Prostate gland (tissue), 2 donors: ENCODE measurements at regions not wholly inside any gene's neighbourhood (a gene's known extent, or its start where the extent isn't known, plus 50 kb on each side); places are given as distances from the start of the nearest gene placed in this dataset.

ENCODE experiments used
- DNase-seq: peaks from one replicate; pipeline ENCODE4 v3.0.0-alpha.2; 2019; ENCODE audit warnings: low spot score
- H3K27ac ChIP-seq, 2 donors: fragments of 200-600 bp; sonication (generic); 2 replicates each; pipeline ENCODE4 v1.5.1; 2017 to 2019
- H3K27me3 ChIP-seq: fragments of 200-600 bp; sonication (generic); replicated peaks from 2 replicates; pipeline ENCODE4 v1.5.1; 2019; ENCODE audit not compliant: insufficient read depth
- H3K36me3 ChIP-seq, 2 donors: fragments of 200-600 bp; sonication (generic); 1 replicate in 1 of 2; 2 replicates in 1 of 2; pipeline versions ENCODE4 v1.5.1 to v1.8.1; 2017 to 2019
- H3K4me1 ChIP-seq: fragments of 200-600 bp; sonication (generic); replicated peaks from 2 replicates; pipeline ENCODE4 v1.5.1; 2019
- H3K4me3 ChIP-seq, 2 donors: fragments of 200-600 bp; sonication (generic); 2 replicates each; pipeline ENCODE4 v1.5.1; 2017 to 2019
- H3K9me3 ChIP-seq: fragments of 200-600 bp; sonication (generic); 2 replicates; pipeline ENCODE4 v1.5.1; 2017
- POLR2A ChIP-seq: fragments of 450-650 bp; IDR thresholded peaks from one replicate; pipeline ENCODE4 v1.6.1; 2016; ENCODE audit warnings: antibody characterized with exemption, mild to moderate bottlenecking
- POLR2AphosphoS5 ChIP-seq: sonication (generic); formaldehyde crosslinking; IDR thresholded peaks from one replicate; pipeline ENCODE4 v1.6.1; 2017; ENCODE audit warnings: antibody characterized with exemption
- WGBS: methylation state at CpG from one replicate; pipeline ENCODE4 v1.1.5; 2018; 5-methylcytosine and 5-hydroxymethylcytosine counted together
- intact Hi-C: fragments of 100-400 bp; cut with DNase I; formaldehyde crosslinking; loops from one replicate; pipeline ENCODE4 v1.14.2; 2022
- TF ChIP-seq, protein P1 (sequence below), 4 experiments: fragments of 200-600 bp in 2 of 4; fragments of 450-650 bp in 2 of 4; sonication (generic) in 2 of 4; IDR thresholded peaks; 1 replicate in 3 of 4; 2 replicates in 1 of 4; pipeline ENCODE4 v1.5.1; 2016 to 2019; ENCODE audit warnings: antibody characterized with exemption in 4 of 4, mild to moderate bottlenecking in 2 of 4, moderate library complexity in 2 of 4

- H3K27ac ChIP-seq: no peak overlapping the region
- H3K9me3 ChIP-seq: no peaks in the 10 kb centered on the region
- no peaks in the 10 kb centered on the region for H3K27me3 ChIP-seq
- TF ChIP-seq, protein P1, sequence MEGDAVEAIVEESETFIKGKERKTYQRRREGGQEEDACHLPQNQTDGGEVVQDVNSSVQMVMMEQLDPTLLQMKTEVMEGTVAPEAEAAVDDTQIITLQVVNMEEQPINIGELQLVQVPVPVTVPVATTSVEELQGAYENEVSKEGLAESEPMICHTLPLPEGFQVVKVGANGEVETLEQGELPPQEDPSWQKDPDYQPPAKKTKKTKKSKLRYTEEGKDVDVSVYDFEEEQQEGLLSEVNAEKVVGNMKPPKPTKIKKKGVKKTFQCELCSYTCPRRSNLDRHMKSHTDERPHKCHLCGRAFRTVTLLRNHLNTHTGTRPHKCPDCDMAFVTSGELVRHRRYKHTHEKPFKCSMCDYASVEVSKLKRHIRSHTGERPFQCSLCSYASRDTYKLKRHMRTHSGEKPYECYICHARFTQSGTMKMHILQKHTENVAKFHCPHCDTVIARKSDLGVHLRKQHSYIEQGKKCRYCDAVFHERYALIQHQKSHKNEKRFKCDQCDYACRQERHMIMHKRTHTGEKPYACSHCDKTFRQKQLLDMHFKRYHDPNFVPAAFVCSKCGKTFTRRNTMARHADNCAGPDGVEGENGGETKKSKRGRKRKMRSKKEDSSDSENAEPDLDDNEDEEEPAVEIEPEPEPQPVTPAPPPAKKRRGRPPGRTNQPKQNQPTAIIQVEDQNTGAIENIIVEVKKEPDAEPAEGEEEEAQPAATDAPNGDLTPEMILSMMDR (IDR thresholded peaks at IDR 0.05): no peak
- TF ChIP-seq POLR2A (no peak), POLR2AphosphoS5 (no peak)
- no peak overlapping the region for H3K4me3 ChIP-seq
- no peaks in the 10 kb centered on the region for H3K36me3 ChIP-seq
- DNase-seq: no peak
- intact Hi-C loops: no loop called here
- H3K4me1 ChIP-seq: no peaks in the 10 kb centered on the region
- 91% methylated on average over 3 of the region's 3 CpGs for WGBS
Measured at GRCh38 chrX:107526141-107526540, 76.7 kb downstream of the FRMPD3 start.

GRCh38 chrX:107530141-107530540, 80.7 kb downstream of the FRMPD3 start:
- Histone ChIP-seq H3K27ac (no peak overlapping the region), H3K36me3 (no peaks in the 10 kb centered on the region), H3K27me3 (no peaks in the 10 kb centered on the region), H3K4me1 (no peaks in the 10 kb centered on the region), H3K4me3 (no peak overlapping the region), H3K9me3 (no peaks in the 10 kb centered on the region)
- 76% methylated on average over 4 of the region's 4 CpGs for WGBS
- TF ChIP-seq, protein P1 (IDR thresholded peaks at IDR 0.05): no peak
- TF ChIP-seq POLR2A (no peak), POLR2AphosphoS5 (no peak)
- intact Hi-C loops: no loop called here
- no peak for DNase-seq

- Histone ChIP-seq H3K27me3 (no peaks in the 10 kb centered on the region), H3K4me3 (no peak overlapping the region), H3K9me3 (no peaks in the 10 kb centered on the region), H3K4me1 (no peaks in the 10 kb centered on the region), H3K27ac (no peak overlapping the region), H3K36me3 (no peaks in the 10 kb centered on the region)
- 45% methylated on average over 6 of the region's 6 CpGs for WGBS
- intact Hi-C loops: no loop called here
- TF ChIP-seq POLR2A (no peak), POLR2AphosphoS5 (no peak)
- TF ChIP-seq, protein P1 (IDR thresholded peaks at IDR 0.05): peak in 1 of 4 experiments; percentile 9
- DNase-seq: no peak
Measured at GRCh38 chrX:107537815-107538214, 88.4 kb downstream of the FRMPD3 start.

GRCh38 chrX:107541244-107541643, 87.1 kb upstream of the PRPS1 start:
- WGBS: 88% methylated on average over 1 of the region's 1 CpG
- TF ChIP-seq, protein P1 (IDR thresholded peaks at IDR 0.05): no peak
- TF ChIP-seq POLR2AphosphoS5 (no peak), POLR2A (no peak)

DNA sequence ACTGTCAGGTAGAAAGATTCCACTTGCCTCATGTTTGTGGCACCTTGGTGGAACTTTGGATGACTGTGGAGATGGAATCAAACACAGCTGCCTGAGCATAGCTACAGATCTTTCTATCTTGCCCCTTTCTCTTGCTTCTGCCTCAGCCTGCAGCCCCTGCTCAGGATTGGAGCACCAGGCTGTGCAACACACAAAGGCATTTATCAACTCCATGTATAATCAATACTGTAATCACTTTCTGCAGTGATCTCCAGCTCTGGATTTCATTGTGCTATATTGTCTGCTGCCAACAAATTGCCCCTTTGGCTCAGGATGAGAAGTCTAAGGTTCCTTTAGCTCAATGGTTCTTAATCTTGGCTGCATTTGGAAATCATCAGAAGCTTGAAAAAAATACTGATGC, 86.3 kb upstream of the PRPS1 start:
- H3K9me3 ChIP-seq: no peaks in the 10 kb centered on the region
- TF ChIP-seq POLR2AphosphoS5 (no peak), POLR2A (no peak)
- TF ChIP-seq, protein P1 (IDR thresholded peaks at IDR 0.05): no peak
- no peak overlapping the region for H3K4me3 ChIP-seq
- H3K36me3 ChIP-seq: no peaks in the 10 kb centered on the region
- H3K4me1 ChIP-seq: no peaks in the 10 kb centered on the region
- H3K27me3 ChIP-seq: no peaks in the 10 kb centered on the region
- H3K27ac ChIP-seq: no peak overlapping the region
- intact Hi-C loops: no loop called here
- no peak for DNase-seq

More at GRCh38 chrX:107541244-107541643, 87.1 kb upstream of the PRPS1 start:
- Histone ChIP-seq H3K4me1 (no peaks in the 10 kb centered on the region), H3K4me3 (no peak overlapping the region), H3K27me3 (no peaks in the 10 kb centered on the region), H3K36me3 (no peaks in the 10 kb centered on the region), H3K27ac (no peak overlapping the region), H3K9me3 (no peaks in the 10 kb centered on the region)
- intact Hi-C loops: no loop called here
- no peak for DNase-seq
